ENCODE measurements at regions not wholly inside any gene's neighbourhood (a gene's known extent, or its start where the extent isn't known, plus 50 kb on each side); places are given as distances from the start of the nearest gene placed in this dataset.

- H3K9me3 ChIP-seq = no peaks in the 10 kb centered on the region
- no peaks in the 10 kb centered on the region for H3K36me3 ChIP-seq (ENCODE audit: low read depth)
- no peak for DNase-seq
Measured at GRCh38 chr7:113796557-113796956, 122.3 kb downstream of the PPP1R3A start.

GRCh38 chr7:113794573-113794972 is 124.2 kb downstream of the PPP1R3A start:
- DNase-seq (no peak), ATAC-seq (no peak)
- Histone ChIP-seq H3K36me3 (ENCODE audit: low read depth) (no peaks in the 10 kb centered on the region), H3K9me3 (no peaks in the 10 kb centered on the region), H3K4me3 (no peak overlapping the region), H3K4me1 (ENCODE audit: low read depth) (no peaks in the 10 kb centered on the region)
- intact Hi-C loops (cut with DNase I, micrococcal nuclease) = no loop called here
- no peak for TF ChIP-seq CTCF (IDR thresholded peaks at IDR 0.05)

More at GRCh38 chr7:113796557-113796956, 122.3 kb downstream of the PPP1R3A start:
- Histone ChIP-seq H3K4me3 (no peak overlapping the region), H3K4me1 (ENCODE audit: low read depth) (no peaks in the 10 kb centered on the region)
- no peak for ATAC-seq
- intact Hi-C loops (cut with DNase I, micrococcal nuclease) = no loop called here
- no peak for TF ChIP-seq CTCF (IDR thresholded peaks at IDR 0.05)

GRCh38 chr7:113793171-113793570 is 125.6 kb downstream of the PPP1R3A start:
- no peaks in the 10 kb centered on the region for H3K9me3 ChIP-seq
- no peaks in the 10 kb centered on the region for H3K4me1 ChIP-seq (ENCODE audit: low read depth)
- intact Hi-C loops (cut with DNase I, micrococcal nuclease) = no loop called here
- TF ChIP-seq CTCF (IDR thresholded peaks at IDR 0.05) = no peak
- ATAC-seq = no peak
- H3K4me3 ChIP-seq = no peak overlapping the region
- DNase-seq = no peak
- no peaks in the 10 kb centered on the region for H3K36me3 ChIP-seq (ENCODE audit: low read depth)

GRCh38 chr7:113790025-113790424 is 128.8 kb downstream of the PPP1R3A start:
- ATAC-seq = no peak
- intact Hi-C loops (cut with DNase I, micrococcal nuclease) = no loop called here

GRCh38 chr7:113787106-113787505 is 131.7 kb downstream of the PPP1R3A start:
- intact Hi-C loops (cut with DNase I, micrococcal nuclease) = no loop called here
- no peak for TF ChIP-seq CTCF (IDR thresholded peaks at IDR 0.05)
- Histone ChIP-seq H3K36me3 (ENCODE audit: low read depth) (no peaks in the 10 kb centered on the region), H3K9me3 (no peaks in the 10 kb centered on the region), H3K4me3 (no peak overlapping the region), H3K4me1 (ENCODE audit: low read depth) (no peaks in the 10 kb centered on the region)
- DNase-seq (no peak), ATAC-seq (no peak)

More at GRCh38 chr7:113790025-113790424, 128.8 kb downstream of the PPP1R3A start:
- TF ChIP-seq CTCF (IDR thresholded peaks at IDR 0.05) = no peak
- DNase-seq = no peak
- Histone ChIP-seq H3K36me3 (ENCODE audit: low read depth) (no peaks in the 10 kb centered on the region), H3K4me3 (no peak overlapping the region), H3K4me1 (ENCODE audit: low read depth) (no peaks in the 10 kb centered on the region), H3K9me3 (no peaks in the 10 kb centered on the region)

- no peak for TF ChIP-seq CTCF (IDR thresholded peaks at IDR 0.05)
- intact Hi-C loops (cut with DNase I, micrococcal nuclease) = no loop called here
- Histone ChIP-seq H3K9me3 (no peaks in the 10 kb centered on the region), H3K36me3 (ENCODE audit: low read depth) (no peaks in the 10 kb centered on the region), H3K4me1 (ENCODE audit: low read depth) (no peaks in the 10 kb centered on the region), H3K4me3 (no peak overlapping the region)
- DNase-seq (no peak), ATAC-seq (peak; percentile 18)
Measured at GRCh38 chr7:113784956-113785355, 133.9 kb downstream of the PPP1R3A start.
